ENCODE measurements at regions not wholly inside any gene's neighbourhood (a gene's known extent, or its start where the extent isn't known, plus 50 kb on each side); places are given as distances from the start of the nearest gene placed in this dataset.

DNA sequence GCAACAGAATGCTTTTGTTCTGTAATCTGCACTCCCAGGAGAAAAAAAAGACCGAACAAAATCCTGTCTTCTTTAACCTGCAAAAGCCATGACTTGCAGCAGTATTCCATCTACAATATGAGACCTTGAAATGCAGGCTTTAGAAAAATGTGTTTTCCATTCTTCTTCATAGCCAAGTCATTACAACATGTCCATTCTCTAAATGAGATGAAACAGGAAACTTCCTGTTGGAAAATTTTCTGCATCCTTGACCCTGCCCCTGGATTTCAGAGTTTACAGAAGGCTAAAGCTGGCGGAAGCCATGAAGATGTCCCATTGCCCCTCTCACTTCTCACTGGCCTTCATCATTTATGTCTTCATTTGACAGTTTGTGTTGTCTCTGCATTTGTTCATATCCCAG is 546.4 kb downstream of the TNS3 start:
- Histone ChIP-seq H3K4me1 (peaks cover 13 to 44% (median 25%) of the 10 kb centered on the region in 12 donors), H3K9me3 (no peaks in the 10 kb centered on the region), H3K27me3 (no peaks in the 10 kb centered on the region), H3K27ac (no peak overlapping the region), H3K4me3 (no peak overlapping the region), H3K36me3 (no peaks in the 10 kb centered on the region)
- intact Hi-C loops (cut with DNase I) = loop anchor here in 2 of 10 donors (5.0 to 10.0 kb wide), 3 partner anchors 101 to 431 kb away; no protein-coding TSS in a partner anchor
- TF ChIP-seq POLR2A (IDR thresholded peaks at IDR 0.05) = no peak
- TF ChIP-seq, protein P1, sequence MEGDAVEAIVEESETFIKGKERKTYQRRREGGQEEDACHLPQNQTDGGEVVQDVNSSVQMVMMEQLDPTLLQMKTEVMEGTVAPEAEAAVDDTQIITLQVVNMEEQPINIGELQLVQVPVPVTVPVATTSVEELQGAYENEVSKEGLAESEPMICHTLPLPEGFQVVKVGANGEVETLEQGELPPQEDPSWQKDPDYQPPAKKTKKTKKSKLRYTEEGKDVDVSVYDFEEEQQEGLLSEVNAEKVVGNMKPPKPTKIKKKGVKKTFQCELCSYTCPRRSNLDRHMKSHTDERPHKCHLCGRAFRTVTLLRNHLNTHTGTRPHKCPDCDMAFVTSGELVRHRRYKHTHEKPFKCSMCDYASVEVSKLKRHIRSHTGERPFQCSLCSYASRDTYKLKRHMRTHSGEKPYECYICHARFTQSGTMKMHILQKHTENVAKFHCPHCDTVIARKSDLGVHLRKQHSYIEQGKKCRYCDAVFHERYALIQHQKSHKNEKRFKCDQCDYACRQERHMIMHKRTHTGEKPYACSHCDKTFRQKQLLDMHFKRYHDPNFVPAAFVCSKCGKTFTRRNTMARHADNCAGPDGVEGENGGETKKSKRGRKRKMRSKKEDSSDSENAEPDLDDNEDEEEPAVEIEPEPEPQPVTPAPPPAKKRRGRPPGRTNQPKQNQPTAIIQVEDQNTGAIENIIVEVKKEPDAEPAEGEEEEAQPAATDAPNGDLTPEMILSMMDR (IDR thresholded peaks at IDR 0.05) = no peak
- no peak for ATAC-seq
- DNase-seq = no peak
- WGBS, 4 donors = 64 to 73% (median 71%) methylated on average over 2 of the region's 2 CpGs

DNA sequence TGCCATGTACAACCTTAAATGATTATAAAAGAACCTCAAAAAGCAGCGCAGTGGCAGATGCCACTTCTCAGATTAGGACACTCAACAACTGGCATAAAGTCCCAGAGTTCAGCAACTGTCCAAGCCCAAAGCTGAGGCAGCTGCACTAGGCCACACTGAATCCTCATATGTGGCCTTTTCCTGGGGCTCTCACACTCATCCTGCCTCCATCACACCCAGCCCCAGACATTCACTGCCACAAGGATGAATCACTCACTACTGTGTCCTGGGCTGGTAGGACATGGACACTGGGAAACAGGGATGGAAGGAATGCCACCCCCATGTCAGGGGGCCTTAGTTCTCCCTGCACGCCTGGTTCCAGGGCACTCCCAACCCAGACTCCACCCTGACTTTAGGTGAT is 547.7 kb downstream of the TNS3 start:
- no peak overlapping the region for H3K4me3 ChIP-seq
- intact Hi-C loops (cut with DNase I) = loop anchor here in 2 of 10 donors (10.0 kb wide), 2 partner anchors 99 to 429 kb away; no protein-coding TSS in a partner anchor
- 92 to 94% (median 93%) methylated on average over 2 of the region's 2 CpGs for WGBS, 4 donors
- TF ChIP-seq, protein P1 (IDR thresholded peaks at IDR 0.05) = no peak
- TF ChIP-seq POLR2A (IDR thresholded peaks at IDR 0.05) = no peak
- H3K9me3 ChIP-seq = no peaks in the 10 kb centered on the region
- ATAC-seq (no peak), DNase-seq (no peak)
- no peaks in the 10 kb centered on the region for H3K36me3 ChIP-seq
- no peak overlapping the region for H3K27ac ChIP-seq
- no peaks in the 10 kb centered on the region for H3K27me3 ChIP-seq
- H3K4me1 ChIP-seq = peaks cover 5 to 31% (median 13%) of the 10 kb centered on the region in 12 donors

DNA sequence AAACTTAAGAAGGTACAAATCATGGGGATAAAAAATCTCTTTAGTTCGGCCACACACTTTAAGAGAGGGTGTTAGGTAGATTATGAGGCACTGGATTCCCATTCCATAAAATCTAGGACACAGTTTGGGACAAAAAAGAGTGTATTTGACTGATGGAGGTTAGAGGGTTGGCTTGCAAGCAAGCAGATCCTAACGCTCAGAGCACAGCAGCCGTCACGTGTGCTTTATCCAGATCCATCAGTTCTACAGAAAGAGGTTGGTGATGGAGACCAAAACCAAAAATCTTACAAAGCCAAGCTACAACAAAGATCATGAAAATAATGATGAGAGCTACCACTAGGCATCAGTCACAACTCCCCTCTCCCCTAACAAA is 549.4 kb downstream of the TNS3 start:
- peak overlapping the region in 7 of 12 donors; percentile 6 to 61 (median 32) for H3K27ac ChIP-seq
- no peaks in the 10 kb centered on the region for H3K9me3 ChIP-seq
- ATAC-seq = peak in 2 of 4 donors; percentile 8 to 29
- no peaks in the 10 kb centered on the region for H3K36me3 ChIP-seq
- 58 to 78% (median 74%) methylated on average over 4 of the region's 4 CpGs for WGBS, 4 donors
- H3K4me3 ChIP-seq = no peak overlapping the region
- intact Hi-C loops (cut with DNase I) = loop anchor here in 2 of 10 donors (10.0 kb wide), 2 partner anchors 98 to 428 kb away; no protein-coding TSS in a partner anchor
- no peaks in the 10 kb centered on the region for H3K27me3 ChIP-seq
- TF ChIP-seq, protein P1 (IDR thresholded peaks at IDR 0.05) = no peak
- TF ChIP-seq POLR2A (IDR thresholded peaks at IDR 0.05) = no peak
- H3K4me1 ChIP-seq = peaks cover 0 to 27% (median 3%) of the 10 kb centered on the region in 12 donors
- no peak for DNase-seq

DNA sequence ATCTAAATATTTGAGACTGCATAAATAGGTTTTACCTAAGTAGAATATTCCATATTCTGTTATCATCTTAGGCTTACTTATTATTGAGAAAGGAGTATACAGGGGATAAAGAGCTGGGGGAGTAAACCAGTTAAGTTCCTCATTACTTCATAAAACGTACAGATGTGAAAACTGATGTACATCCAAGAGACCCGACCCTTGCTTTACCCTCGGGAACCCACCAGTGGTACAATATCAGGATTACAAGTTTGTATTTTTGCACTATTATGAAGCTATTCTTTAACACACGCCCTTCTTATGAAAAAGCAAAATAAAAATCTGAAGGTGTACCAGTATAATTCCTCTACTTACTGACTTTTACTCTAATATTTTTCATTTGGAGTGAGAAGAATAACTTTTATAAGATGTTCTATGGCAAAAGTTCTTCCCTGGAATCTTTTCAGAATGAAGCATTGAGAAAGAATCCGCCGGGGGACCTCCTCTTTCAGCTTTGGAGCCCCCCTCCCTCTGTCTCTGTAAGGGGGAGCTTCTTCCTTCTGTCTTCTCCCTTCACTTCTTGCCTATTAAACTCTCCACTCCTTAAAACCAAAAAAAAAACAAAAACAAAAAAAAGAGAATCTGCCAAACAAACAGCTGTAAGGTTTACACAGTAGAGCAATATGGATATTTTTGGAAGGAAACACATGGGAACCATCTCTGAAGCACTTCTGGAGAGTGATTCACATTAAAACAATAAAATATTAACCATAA is 550.0 kb downstream of the TNS3 start:
- Histone ChIP-seq H3K4me3 (no peak overlapping the region), H3K36me3 (no peaks in the 10 kb centered on the region), H3K4me1 (peaks cover 0 to 30% (median 3%) of the 10 kb centered on the region in 12 donors), H3K27me3 (no peaks in the 10 kb centered on the region), H3K27ac (peak overlapping the region in 8 of 12 donors; percentile 6 to 61 (median 32)), H3K9me3 (no peaks in the 10 kb centered on the region)
- WGBS, 4 donors = 66 to 80% (median 71%) methylated on average over 6 of the region's 6 CpGs
- ATAC-seq (peak in 3 of 4 donors; percentile 19 to 65 (median 31)), DNase-seq (no peak)
- TF ChIP-seq POLR2A (IDR thresholded peaks at IDR 0.05) = no peak
- TF ChIP-seq, protein P1 (IDR thresholded peaks at IDR 0.05) = no peak
- intact Hi-C loops (cut with DNase I) = loop anchor here in 2 of 10 donors (10.0 kb wide), 2 partner anchors 97 to 427 kb away; no protein-coding TSS in a partner anchor

Data from heart left ventricle (tissue), 16 donors.